Body of pancreas (tissue), 4 donors: ENCODE measurements at regions not wholly inside any gene's neighbourhood (a gene's known extent, or its start where the extent isn't known, plus 50 kb on each side); places are given as distances from the start of the nearest gene placed in this dataset.

ENCODE experiments used
- CTCF ChIP-seq, 7 experiments: fragments of 450-650 bp in 4 of 7; fragments of 200-600 bp in 3 of 7; sonication (generic) in 3 of 7; IDR thresholded peaks; one replicate each; pipeline ENCODE4 v1.5.1; 2016 to 2019; ENCODE audit warnings: antibody characterized with exemption in 7 of 7
- POLR2A ChIP-seq, 3 donors: fragments of 450-650 bp; IDR thresholded peaks; one replicate each; pipeline ENCODE4 v1.6.1; 2016; ENCODE audit warnings: antibody characterized with exemption in 3 of 3, mild to moderate bottlenecking in 2 of 3

- TF ChIP-seq CTCF (IDR thresholded peaks at IDR 0.05) (no peak), POLR2A (IDR thresholded peaks at IDR 0.05) (no peak)
Measured at GRCh38 chr3:171979081-171979480, 60.3 kb upstream of the FNDC3B start.
